ENCODE measurements at regions not wholly inside any gene's neighbourhood (a gene's known extent, or its start where the extent isn't known, plus 50 kb on each side); places are given as distances from the start of the nearest gene placed in this dataset.

- no peak for TF ChIP-seq ZNF423 (CRISPR knock-in tag; IDR thresholded peaks at IDR 0.05)
- TF ChIP-seq ATF3 (CRISPR knock-in tag; conservative IDR thresholded peaks at IDR 0.05) = no peak
- no peak for TF ChIP-seq PREB (CRISPR knock-in tag; IDR thresholded peaks at IDR 0.05; ENCODE audit: borderline replicate concordance)
- TF ChIP-seq NR2C2 (CRISPR knock-in tag; IDR thresholded peaks at IDR 0.05) = no peak
- TF ChIP-seq ATF6 (CRISPR knock-in tag; IDR thresholded peaks at IDR 0.05) = no peak
- no peak for TF ChIP-seq CTCF (IDR thresholded peaks at IDR 0.05)
- TF ChIP-seq ZNF281 (CRISPR knock-in tag; IDR thresholded peaks at IDR 0.05) = no peak
Observed at GRCh38 chr17:74032222-74032621, 171.3 kb upstream of the RPL38 start.
